Pancreas (tissue), 10 donors: ENCODE measurements at regions not wholly inside any gene's neighbourhood (a gene's known extent, or its start where the extent isn't known, plus 50 kb on each side); places are given as distances from the start of the nearest gene placed in this dataset.

Experiments used
- ATAC-seq, 4 donors: fragments of 200-7000 bp; cut with Tn5 transposase; one replicate each; pipeline versions ENCODE4 v1.8.0 to v1.9.1; 2020; ENCODE audit warnings: mild to moderate bottlenecking in 4 of 4, moderate library complexity in 4 of 4
- DNase-seq, 6 donors: peaks; one replicate each; pipeline ENCODE4 v3.0.0-alpha.2; 2020
- FAIRE-seq: peaks from 2 replicates; lab custom pipeline; 2012; peaks lifted over from hg19 to GRCh38; lab: Jason Lieb, UNC
- H3K27ac ChIP-seq, 4 donors: fragments of 200-600 bp; sonication (generic); 1 replicate in 3 of 4; 2 replicates in 1 of 4; pipeline versions ENCODE4 v1.5.0 to v1.8.0; 2020
- H3K27me3 ChIP-seq, 4 donors: fragments of 200-600 bp; one replicate each; pipeline ENCODE4 v1.8.0; 2021
- H3K36me3 ChIP-seq, 3 donors: fragments of 200-600 bp; sonication (generic) in 1 of 3; one replicate each; pipeline versions ENCODE4 v1.5.0 to v1.8.0; 2020 to 2021
- H3K4me1 ChIP-seq, 3 donors: fragments of 200-600 bp; one replicate each; pipeline ENCODE4 v1.8.0; 2021
- H3K4me3 ChIP-seq, 4 donors: fragments of 200-600 bp; sonication (generic) in 2 of 4; one replicate each; pipeline versions ENCODE4 v1.5.0 to v1.8.0; 2020 to 2021
- H3K9me3 ChIP-seq, 4 donors: fragments of 200-600 bp; one replicate each; pipeline ENCODE4 v1.8.0; 2021
- WGBS, 2 donors: extraction: QIAGEN DNeasy Blood & Tissue Kit; methylation state at CpG; one replicate each; pipeline ENCODE4 v1.1.7; 2013; 5-methylcytosine and 5-hydroxymethylcytosine counted together
- intact Hi-C, 3 donors: fragments of 100-400 bp; cut with DNase I; formaldehyde crosslinking; loops; one replicate each; pipeline versions ENCODE4 v1.11.1 to v1.14.2; 2022
- TF ChIP-seq, protein P1 (sequence below), 4 donors: fragments of 200-600 bp; sonication (generic) in 3 of 4; IDR thresholded peaks; one replicate each; pipeline versions ENCODE4 v1.5.0 to v1.8.0; 2021; ENCODE audit warnings: antibody characterized with exemption in 4 of 4
- donor health status: healthy with polysubstance abuse.
- donor health status: DM: no; HTN: no; CAD: no; lungs with moderate emphysema.
- donor health status: DM: no; HTN: no; CAD: no.
- donor health status: control.
- donor health status: control.
- donor health status: Bipolar disorder and iron deficiency.
- donor health status: DM: yes; HTN: yes; CAD: no.
- donor health status: DM: no; HTN: no; CAD: no.
- donor health status: DM: no; HTN: no; CAD: no.
- donor health status: DM: yes; HTN: yes; CAD: no.

DNA sequence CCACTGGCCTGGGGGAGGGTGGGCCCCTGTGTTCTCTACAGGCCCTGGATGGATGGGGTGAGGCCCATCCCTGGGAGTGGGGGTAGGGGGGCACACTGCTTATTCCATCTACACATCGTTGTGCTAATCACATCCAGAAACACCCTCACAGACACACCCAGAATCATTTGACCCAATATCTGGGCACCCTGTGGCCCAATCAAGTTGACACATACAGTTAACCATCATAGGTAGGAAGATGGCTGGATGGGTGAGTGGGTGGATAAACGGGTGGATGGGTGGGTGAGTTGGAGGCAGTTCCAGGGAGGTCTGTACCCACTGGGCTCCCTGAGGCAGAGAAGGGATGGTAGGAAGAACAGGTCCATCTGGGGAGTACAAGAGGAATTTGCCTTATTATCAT is 81.3 kb upstream of the LINC01488 start:
- Histone ChIP-seq H3K4me1 (no peaks in the 10 kb centered on the region), H3K27ac (no peak overlapping the region), H3K36me3 (no peaks in the 10 kb centered on the region), H3K9me3 (no peaks in the 10 kb centered on the region), H3K27me3 (no peaks in the 10 kb centered on the region), H3K4me3 (no peak overlapping the region)
- 80 to 98% methylated on average over 2 of the region's 2 CpGs for WGBS, 2 donors
- intact Hi-C loops: no loop called here
- TF ChIP-seq, protein P1, sequence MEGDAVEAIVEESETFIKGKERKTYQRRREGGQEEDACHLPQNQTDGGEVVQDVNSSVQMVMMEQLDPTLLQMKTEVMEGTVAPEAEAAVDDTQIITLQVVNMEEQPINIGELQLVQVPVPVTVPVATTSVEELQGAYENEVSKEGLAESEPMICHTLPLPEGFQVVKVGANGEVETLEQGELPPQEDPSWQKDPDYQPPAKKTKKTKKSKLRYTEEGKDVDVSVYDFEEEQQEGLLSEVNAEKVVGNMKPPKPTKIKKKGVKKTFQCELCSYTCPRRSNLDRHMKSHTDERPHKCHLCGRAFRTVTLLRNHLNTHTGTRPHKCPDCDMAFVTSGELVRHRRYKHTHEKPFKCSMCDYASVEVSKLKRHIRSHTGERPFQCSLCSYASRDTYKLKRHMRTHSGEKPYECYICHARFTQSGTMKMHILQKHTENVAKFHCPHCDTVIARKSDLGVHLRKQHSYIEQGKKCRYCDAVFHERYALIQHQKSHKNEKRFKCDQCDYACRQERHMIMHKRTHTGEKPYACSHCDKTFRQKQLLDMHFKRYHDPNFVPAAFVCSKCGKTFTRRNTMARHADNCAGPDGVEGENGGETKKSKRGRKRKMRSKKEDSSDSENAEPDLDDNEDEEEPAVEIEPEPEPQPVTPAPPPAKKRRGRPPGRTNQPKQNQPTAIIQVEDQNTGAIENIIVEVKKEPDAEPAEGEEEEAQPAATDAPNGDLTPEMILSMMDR (IDR thresholded peaks at IDR 0.05): no peak
- ATAC-seq: no peak
- no peak for FAIRE-seq
- no peak for DNase-seq

DNA sequence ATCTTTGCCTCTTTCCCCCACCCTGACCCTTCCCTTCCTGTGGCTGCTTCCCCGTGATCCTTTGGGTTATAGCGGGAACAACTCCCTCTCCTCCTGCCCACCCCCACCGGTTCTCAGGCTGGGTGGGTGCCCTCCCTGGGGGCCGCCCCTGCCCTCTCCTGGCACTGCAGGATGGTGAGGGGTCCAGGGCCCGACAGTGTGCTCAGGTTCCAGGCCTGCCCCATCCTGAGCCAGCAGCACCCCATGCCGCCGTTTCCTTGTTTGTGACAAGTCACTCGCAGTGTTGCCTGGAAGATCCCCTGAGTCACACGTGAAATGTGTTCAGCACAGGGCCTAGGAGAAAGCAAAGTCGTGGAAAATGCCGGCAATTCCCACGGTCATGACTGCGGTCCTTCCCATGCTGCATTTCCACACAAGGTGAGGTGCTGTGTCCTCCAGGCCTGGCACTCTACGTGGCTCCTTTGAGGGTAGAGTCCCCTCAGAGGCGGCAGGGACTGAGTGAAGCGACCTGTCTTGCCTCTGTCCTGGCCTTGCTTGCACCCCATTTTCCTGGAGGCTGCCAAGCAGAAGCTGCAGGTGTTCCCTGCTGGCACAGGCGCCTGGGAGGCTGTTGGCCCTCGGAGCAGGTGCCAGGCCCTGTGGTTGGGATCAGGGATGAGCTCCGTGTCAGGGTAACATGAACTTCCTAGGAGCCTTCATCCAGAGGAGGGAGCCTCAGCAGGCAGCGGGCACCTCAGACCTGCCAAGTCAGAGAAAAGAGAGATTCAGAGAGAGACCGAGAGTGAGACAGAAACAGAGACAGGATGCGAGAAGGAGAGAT is 80.5 kb upstream of the LINC01488 start:
- Histone ChIP-seq H3K4me3 (no peak overlapping the region), H3K9me3 (no peaks in the 10 kb centered on the region), H3K36me3 (no peaks in the 10 kb centered on the region), H3K27ac (no peak overlapping the region), H3K4me1 (no peaks in the 10 kb centered on the region), H3K27me3 (no peaks in the 10 kb centered on the region)
- no peak for FAIRE-seq
- ATAC-seq: no peak
- intact Hi-C loops: no loop called here
- DNase-seq: peak in 1 of 6 donors; percentile 51
- TF ChIP-seq, protein P1 (IDR thresholded peaks at IDR 0.05): no peak
- 87% methylated on average over 22 of the region's 22 CpGs for WGBS, 2 donors

DNA sequence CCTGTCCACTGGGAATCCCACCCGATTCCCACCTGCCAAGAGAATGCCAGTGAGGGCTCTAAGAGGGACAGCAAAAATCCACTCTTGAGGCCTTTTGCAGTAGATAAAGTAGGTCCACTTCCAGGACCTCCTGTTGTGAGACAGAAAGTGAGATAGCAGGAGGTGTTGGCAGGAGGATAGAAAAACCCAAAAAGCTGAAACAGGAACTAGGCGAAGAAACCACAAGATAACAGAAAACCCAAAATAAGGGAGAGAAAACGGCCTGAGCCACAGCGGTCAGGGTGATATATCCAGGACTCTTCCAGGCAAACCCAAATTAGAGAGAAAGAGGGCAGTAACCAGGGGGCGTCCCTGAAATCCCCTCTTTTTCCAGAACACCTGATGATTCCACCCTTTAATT is 79.7 kb upstream of the LINC01488 start:
- Histone ChIP-seq H3K36me3 (no peaks in the 10 kb centered on the region), H3K9me3 (no peaks in the 10 kb centered on the region), H3K27me3 (no peaks in the 10 kb centered on the region), H3K4me1 (no peaks in the 10 kb centered on the region), H3K27ac (no peak overlapping the region), H3K4me3 (no peak overlapping the region)
- ATAC-seq (no peak), DNase-seq (no peak), FAIRE-seq (no peak)
- 84 to 94% methylated on average over 5 of the region's 5 CpGs for WGBS, 2 donors
- intact Hi-C loops: no loop called here
- TF ChIP-seq, protein P1 (IDR thresholded peaks at IDR 0.05): no peak

DNA sequence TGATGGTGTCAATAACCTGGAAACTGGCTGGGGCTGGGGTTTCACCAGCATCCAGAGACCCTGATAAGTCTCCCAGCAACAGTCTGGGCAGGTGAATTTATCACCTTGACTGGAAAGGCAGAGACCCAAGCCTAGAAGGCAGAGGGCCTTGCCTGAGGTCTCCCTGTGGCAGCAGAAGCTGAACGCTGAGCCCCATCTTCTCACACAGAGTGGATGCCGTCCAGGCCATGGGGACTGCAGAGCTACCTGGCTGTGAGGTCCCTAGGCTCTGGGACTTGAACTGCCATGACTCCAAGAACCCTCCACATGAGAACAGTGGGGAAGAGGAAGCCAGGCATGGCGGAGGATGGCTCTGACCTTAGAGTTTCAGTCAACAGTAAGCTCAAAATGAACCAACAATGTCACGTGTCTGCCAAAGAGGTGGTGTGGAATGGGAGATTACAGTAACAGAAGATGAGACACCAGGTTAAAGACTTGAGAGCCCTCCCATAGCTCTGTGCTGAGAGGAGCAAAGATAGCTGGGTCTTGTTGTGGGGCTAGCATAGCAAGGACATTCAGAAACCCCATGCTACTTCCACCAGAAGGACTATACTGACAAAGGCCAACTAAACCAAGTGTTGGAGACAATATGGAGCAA is 79.1 kb upstream of the LINC01488 start:
- no peak overlapping the region for H3K27ac ChIP-seq
- intact Hi-C loops: no loop called here
- H3K27me3 ChIP-seq: no peaks in the 10 kb centered on the region
- no peaks in the 10 kb centered on the region for H3K9me3 ChIP-seq
- FAIRE-seq (no peak), ATAC-seq (no peak), DNase-seq (no peak)
- TF ChIP-seq, protein P1 (IDR thresholded peaks at IDR 0.05): no peak
- WGBS, 2 donors: 38 to 46% methylated on average over 4 of the region's 4 CpGs
- H3K4me1 ChIP-seq: no peaks in the 10 kb centered on the region
- H3K4me3 ChIP-seq: no peak overlapping the region
- H3K36me3 ChIP-seq: no peaks in the 10 kb centered on the region
